ES-I3 (cell line): ENCODE measurements at regions not wholly inside any gene's neighbourhood (a gene's known extent, or its start where the extent isn't known, plus 50 kb on each side); places are given as distances from the start of the nearest gene placed in this dataset.

Source experiments
- H3K36me3 ChIP-seq: 2 replicates; pipeline ENCODE4 v1.6.1; 2013; ENCODE audit warnings: mild to moderate bottlenecking, low read length, control low read depth, moderate library complexity; ENCODE audit not compliant: insufficient read depth
- H3K4me1 ChIP-seq: 2 replicates; pipeline ENCODE4 v1.6.1; 2013; ENCODE audit warnings: mild to moderate bottlenecking, control low read depth, low read length; ENCODE audit not compliant: insufficient read depth
- H3K9ac ChIP-seq: 2 replicates; pipeline ENCODE4 v1.6.1; 2013; ENCODE audit warnings: low read depth, mild to moderate bottlenecking, low read length, moderate library complexity
- H3K9me3 ChIP-seq: 2 replicates; pipeline ENCODE4 v1.6.1; 2013; ENCODE audit warnings: mild to moderate bottlenecking, low read length, moderate library complexity; ENCODE audit not compliant: control insufficient read depth, insufficient read depth

DNA sequence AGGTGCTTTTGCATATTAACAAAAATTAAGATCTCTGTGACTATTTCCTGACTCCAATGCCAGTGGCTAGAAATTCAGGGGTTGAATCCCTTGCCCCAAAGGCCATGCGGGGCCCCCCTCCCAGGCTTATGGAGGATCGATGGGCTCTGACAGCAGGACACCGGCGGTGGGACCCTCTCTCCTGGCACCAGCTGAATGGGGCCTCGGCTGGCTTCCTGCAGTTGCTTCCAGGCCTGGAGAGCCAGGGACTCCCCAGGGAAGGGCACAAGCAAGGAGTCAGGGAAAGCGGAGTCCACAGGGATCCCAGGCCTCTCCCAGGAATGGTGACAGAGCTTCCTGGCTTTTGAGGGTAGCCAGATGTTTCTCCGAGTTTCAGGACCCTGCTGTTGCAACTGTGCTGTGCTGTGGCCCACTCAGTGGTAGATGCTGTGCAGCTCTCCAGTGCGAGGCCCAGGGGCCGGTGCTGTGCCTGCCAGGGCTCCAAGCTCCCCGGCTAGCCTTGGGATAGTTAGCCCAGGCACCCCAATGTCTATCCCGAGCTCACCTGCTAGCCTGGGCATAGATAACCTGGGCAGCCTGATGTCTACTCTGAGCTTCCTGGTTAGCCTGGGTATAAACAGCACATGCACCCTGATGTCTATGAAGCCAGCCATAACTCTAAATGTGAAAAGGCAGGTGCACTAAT lies 372.6 kb downstream of the SHANK2 start:
- H3K36me3 ChIP-seq, result no peaks in the 10 kb centered on the region
- H3K9me3 ChIP-seq, result no peaks in the 10 kb centered on the region
- no peaks in the 10 kb centered on the region for H3K4me1 ChIP-seq
- no peak overlapping the region for H3K9ac ChIP-seq

DNA sequence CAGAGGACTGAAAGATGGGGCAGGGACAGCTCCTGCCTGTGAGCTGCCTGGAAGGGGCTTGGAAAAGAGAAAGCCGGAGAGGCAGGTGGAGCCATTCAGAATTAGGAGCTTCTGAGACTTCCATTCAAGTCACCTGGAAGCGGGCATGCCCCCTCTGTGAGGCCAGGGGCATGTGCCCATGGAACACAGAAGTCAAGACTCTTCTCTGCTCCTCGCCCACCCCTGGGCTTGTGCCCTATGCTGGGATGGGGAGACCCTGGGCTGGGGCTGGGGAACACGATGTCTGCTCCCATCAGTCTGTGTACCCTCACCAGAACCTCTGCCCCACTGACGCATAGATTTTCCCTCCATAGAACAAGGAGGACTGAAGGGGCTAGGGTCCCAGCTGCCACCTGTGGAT lies 372.0 kb downstream of the SHANK2 start:
- no peaks in the 10 kb centered on the region for H3K36me3 ChIP-seq
- H3K9me3 ChIP-seq, result no peaks in the 10 kb centered on the region
- H3K9ac ChIP-seq, result no peak overlapping the region

DNA sequence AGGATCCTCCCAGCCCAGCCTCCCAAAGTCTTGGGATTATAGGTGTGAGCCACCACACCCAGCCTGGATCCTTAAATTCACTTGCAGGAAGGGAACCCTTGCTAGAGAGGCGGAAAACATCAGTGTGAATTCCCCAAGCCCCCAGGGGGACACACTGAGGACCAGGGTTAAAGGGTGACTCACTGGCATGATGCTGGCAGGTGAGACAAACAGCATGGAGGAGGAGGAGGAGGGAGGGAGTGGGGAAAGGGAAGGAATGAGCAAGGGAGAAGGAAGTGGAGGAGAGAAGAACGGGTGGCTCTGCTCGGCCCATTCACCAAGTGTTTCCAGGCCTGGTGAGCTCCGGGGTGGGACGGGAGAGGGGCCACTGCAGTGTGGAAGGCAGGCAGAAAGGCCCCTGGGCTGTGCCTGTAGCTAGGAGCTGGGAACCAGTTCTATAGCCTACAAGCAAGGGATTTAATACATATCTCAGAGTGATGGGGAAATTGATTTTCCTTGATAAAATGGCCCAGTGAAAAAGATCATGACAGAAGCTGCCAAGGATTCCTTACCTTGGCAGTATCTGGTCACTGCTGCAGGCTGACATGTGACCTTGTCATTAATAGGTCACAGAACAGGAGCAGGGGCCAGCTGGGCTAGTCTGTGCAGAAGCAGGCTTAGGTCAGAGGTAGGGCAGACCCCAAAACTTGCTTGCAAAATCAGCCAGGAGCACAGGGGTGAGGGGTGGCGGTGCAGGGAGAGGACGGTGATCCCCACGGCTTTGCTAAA lies 370.2 kb downstream of the SHANK2 start:
- Histone ChIP-seq H3K9me3 (no peaks in the 10 kb centered on the region), H3K36me3 (no peaks in the 10 kb centered on the region), H3K4me1 (no peaks in the 10 kb centered on the region), H3K9ac (no peak overlapping the region)

More for the DNA sequence above, 372.0 kb downstream of the SHANK2 start:
- H3K4me1 ChIP-seq, result no peaks in the 10 kb centered on the region

DNA sequence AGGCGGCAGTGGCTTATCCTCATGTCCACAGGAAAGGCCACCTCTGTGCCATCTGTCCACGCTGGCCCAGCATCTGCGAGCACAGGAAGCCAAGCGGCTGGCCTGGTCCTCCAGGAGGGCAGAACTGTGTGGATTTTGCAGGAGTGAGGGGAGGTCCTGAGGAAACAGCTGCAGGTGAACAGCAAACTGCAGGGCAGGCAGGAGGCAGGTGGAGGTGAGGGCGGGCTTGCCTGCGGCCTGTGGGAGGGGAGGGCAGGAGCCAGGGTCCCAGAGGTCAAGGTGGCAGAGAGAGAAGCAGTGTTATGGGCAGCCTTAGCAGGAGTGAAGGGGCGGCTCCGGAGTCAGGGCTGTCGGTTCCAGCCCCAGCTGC lies 369.7 kb downstream of the SHANK2 start:
- H3K9me3 ChIP-seq, result no peaks in the 10 kb centered on the region
- no peaks in the 10 kb centered on the region for H3K4me1 ChIP-seq
- no peaks in the 10 kb centered on the region for H3K36me3 ChIP-seq
- no peak overlapping the region for H3K9ac ChIP-seq

DNA sequence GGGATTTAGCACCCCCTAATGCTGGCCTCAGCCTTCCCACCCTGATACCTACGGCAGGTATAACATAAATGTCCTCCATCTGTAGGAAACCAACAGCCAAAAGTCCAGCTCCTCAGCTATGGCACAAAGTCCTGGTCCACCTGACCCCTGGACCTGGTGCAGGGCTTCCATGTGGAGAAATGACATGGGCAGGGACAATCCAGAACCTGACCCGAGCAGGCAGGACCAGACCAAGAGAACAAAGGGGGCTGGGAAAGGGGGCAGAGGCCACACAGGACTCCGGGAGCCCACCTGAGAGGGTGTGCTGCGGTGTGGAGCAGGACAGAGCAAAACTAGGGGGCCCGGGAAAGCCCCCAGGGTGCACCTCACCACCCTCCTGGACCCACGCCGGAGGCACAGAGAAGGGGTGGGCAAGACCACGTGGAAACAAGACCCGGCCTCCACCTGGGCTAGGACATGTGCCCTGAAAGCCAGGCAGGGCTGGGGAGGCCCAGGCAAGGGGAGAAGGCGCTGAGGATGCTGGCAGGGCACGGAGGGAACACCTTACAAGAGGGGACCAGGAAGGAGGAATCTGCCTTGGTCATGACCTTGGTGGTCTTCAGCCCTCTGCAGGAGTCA lies 368.9 kb downstream of the SHANK2 start:
- H3K9ac ChIP-seq, result no peak overlapping the region
- no peaks in the 10 kb centered on the region for H3K36me3 ChIP-seq
- H3K4me1 ChIP-seq, result no peaks in the 10 kb centered on the region
- no peaks in the 10 kb centered on the region for H3K9me3 ChIP-seq

DNA sequence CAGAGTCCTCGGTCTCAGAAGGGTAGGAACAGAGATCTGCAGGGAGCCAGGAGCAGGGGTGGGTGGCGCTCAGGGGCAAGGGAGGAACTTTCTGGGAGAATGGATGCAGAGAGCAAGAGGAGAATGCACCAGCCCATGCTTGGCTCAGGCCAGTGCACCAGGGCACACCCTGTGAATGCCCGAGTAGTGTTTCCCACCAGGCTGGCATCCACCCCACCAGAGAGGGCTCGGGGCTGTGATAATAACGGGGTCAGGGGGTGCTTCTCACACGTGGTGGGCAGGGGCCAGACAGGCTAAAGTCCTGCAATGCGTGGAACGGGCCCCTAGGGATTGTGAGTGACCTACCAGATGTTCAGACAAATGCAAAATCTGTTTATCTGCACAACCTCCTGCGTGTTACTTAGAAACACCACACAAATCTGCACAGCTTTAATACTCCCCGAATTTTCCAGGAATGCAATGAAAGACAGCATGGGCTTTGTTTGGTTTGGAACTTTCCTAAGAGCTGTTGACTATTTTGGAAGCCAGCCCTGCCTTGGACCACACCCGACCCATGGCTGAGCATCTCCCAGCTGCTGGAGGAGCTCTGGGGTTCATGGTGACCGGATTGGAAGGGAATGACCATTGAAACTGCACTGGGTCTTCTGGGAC lies 368.3 kb downstream of the SHANK2 start:
- H3K9ac ChIP-seq, result no peak overlapping the region
- H3K36me3 ChIP-seq, result no peaks in the 10 kb centered on the region
- H3K9me3 ChIP-seq, result no peaks in the 10 kb centered on the region
- no peaks in the 10 kb centered on the region for H3K4me1 ChIP-seq

DNA sequence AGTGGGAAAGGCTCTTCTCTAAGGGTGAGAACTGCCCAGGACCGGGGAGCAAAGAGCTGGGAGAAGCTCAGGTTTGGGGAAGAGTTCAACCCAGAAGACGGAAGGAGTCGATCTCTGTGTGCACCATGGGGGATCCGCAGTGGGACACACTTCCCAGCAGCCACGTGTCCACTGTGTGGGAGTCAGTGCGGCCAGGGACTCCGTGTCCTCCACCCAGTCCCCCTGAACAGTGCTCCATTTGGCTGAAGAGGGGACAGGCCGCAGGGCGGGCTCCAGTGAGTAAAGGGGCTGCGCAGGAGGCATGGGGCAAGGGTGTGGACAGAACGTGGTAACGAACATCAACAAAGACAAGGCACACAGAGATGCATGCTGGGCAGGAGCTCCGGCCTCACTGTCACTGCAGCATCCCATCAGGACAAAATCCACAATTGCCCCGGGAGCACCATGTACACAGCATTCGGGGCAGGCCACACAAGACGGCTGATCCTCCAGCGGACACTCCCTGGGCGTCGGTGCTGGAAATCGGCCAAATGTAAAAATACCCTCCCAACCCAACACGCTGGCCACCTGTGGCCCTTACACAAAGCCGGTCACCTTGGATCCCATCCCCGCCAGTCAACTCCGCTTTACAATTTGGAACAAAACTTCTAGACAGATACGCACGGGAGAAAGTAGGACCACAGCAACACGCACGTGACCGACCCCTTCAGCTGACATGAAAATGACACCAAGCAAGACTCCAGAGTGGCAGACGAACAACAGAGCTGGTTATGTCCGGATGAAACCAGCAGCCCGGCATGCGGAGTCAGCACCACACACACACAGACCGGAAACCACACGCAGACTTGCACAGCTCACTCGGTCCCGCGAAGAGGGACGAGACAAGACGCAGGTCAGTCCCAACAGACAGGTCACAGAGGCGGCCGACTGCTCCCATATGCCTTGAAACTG lies 366.8 kb downstream of the SHANK2 start:
- Histone ChIP-seq H3K36me3 (no peaks in the 10 kb centered on the region), H3K9me3 (no peaks in the 10 kb centered on the region; the same call in 1 of the 2 replicates), H3K9ac (no peak overlapping the region), H3K4me1 (no peaks in the 10 kb centered on the region)

DNA sequence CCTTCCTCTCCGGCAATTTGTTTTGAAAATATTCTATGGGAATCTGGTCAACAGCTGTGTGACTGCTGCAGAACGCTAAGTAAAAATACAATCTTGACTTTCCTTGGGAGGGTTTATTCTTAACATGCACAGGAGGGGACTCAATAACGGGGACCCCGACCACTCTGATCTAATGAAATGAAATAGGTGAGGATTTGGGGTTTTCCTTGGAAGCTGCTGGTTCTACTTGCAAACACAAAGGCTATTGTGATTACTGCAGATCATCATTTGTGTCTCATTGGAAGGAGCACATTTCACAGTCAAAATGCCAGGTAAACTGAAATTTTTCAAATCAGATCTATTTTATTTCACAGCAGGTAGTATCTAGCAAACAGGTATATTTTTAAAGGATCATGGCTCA lies 366.1 kb downstream of the SHANK2 start:
- Histone ChIP-seq H3K9ac (no peak overlapping the region), H3K4me1 (no peaks in the 10 kb centered on the region), H3K36me3 (no peaks in the 10 kb centered on the region), H3K9me3 (no peaks in the 10 kb centered on the region; the same call in 1 of the 2 replicates)

DNA sequence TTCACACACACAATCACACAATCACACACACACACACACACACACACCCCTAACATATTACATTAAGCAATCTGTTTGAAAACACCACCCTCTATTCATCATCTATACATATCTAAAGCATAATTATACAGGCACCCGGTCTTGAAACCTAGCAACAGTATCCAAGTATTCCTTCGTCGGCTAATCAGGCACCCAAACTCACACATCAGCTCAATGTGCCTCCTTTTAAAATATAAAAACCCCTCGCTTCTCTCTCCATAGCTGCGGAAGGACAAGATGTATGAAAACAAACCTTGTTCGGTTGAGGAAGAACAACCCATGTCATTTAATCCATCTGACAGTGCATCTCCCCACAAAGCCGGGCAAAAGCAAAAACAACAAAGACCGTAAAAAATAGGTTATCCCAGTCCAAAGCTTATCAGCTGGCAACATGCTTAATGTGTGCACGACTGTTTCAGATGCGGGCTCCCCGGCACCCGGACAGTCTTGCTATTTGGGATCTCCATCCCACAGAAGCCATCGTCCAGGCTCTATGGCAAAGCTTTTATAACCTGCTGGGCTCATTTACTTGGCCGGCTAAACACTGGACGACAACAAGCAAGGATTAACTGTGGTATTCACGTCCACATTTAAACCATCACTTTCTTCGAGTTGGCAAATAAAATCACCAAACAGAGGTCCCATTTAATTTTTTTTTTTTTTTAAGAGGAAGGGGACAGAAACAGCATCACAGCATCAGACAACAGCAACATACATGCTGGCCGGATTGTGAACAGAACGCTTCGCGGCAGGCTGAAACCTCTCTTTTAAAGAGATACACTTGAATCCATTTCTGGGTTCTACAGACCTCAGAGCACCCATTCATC lies 365.5 kb downstream of the SHANK2 start:
- Histone ChIP-seq H3K9me3 (no peaks in the 10 kb centered on the region; the same call in 1 of the 2 replicates), H3K9ac (no peak overlapping the region), H3K4me1 (no peaks in the 10 kb centered on the region), H3K36me3 (no peaks in the 10 kb centered on the region)

DNA sequence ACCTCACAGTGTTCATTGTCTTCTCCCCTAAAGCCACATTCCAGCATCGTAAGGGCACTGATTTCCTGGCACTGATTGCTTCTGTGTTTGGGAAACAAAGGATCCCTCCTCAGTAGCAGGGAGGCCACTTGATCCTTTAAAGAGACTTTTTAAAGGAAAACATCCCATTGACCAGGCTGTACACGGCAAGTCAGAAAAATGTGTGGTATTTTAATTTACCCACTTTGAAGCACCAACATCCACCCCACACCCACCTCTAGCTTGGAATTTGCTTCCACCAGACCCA lies 364.9 kb downstream of the SHANK2 start:
- Histone ChIP-seq H3K9me3 (no peaks in the 10 kb centered on the region; the same call in 1 of the 2 replicates), H3K36me3 (no peaks in the 10 kb centered on the region), H3K9ac (no peak overlapping the region), H3K4me1 (no peaks in the 10 kb centered on the region)

DNA sequence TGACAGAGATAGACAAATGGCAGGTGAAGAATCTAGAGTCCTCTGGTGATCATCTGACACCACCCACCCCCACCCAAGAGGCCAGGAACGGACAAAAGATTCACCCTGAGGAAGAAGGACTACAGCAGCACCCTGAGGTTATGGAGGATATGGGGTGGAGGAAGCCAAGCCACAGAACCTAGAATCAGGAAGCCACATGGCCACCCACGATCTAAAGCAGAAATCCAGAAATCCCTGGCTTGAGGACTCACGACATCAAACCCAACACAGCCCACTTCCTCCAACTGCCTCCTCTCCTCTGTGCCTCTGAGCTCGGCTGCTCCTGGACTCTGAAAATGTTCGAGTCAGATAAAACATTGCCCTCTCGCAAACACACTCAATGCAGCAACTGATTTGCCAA lies 364.3 kb downstream of the SHANK2 start:
- H3K9ac ChIP-seq, result no peak overlapping the region
- H3K36me3 ChIP-seq, result no peaks in the 10 kb centered on the region
- no peaks in the 10 kb centered on the region; the same call in 1 of the 2 replicates for H3K9me3 ChIP-seq
- no peaks in the 10 kb centered on the region for H3K4me1 ChIP-seq

DNA sequence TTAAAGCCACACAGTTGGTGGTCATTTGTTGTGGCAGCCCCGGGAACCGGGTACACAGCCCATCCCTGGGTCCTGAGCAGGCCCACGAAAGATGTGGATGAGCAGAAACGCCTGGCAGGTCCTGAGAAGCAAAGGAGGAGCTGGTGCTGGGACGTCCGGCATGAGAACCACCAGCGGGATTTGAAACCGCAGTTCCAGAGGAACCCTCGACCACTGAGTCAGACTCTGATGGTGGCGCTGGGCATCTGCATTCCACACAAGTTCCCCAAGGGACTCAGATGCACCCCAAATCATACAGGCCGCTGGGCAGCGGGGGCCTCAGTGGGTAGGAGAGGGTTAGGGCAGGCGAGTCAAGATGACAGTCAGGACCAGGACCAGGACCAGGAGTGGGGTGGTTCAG lies 363.0 kb downstream of the SHANK2 start:
- H3K36me3 ChIP-seq, result no peaks in the 10 kb centered on the region
- H3K9me3 ChIP-seq, result no peaks in the 10 kb centered on the region; the same call in 1 of the 2 replicates

DNA sequence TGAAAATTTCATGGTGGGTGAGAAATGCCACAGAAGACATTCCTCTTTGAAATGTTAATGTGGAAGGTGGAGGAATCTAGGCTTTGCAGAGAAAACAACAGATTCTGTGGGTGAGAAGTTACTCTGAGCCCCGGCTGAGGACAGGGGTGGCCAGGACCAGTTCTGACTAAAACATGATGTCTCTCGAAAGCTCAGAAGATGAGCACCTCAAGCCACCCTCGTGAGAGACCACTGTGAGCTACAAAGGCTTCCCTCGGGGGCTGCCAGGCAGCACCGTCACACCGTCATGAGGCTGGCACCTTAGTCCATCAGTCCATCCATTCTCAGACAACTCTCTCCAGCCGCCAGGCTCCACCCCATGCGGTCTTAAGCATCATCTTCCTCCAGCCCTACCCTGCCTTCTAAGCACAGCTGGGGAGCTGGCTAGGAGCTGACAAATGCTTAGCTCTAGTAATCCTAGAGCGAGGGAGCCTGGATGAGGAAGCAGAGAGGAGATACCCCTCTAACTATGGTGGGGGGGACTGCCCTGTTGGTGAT lies 360.5 kb downstream of the SHANK2 start:
- Histone ChIP-seq H3K4me1 (no peaks in the 10 kb centered on the region), H3K9ac (no peak overlapping the region), H3K36me3 (no peaks in the 10 kb centered on the region), H3K9me3 (no peaks in the 10 kb centered on the region; the same call in 1 of the 2 replicates)

More for the DNA sequence above, 363.0 kb downstream of the SHANK2 start:
- no peak overlapping the region for H3K9ac ChIP-seq
- no peaks in the 10 kb centered on the region for H3K4me1 ChIP-seq
